Lung (tissue), 11 donors: ENCODE measurements at regions not wholly inside any gene's neighbourhood (a gene's known extent, or its start where the extent isn't known, plus 50 kb on each side); places are given as distances from the start of the nearest gene placed in this dataset.

ENCODE experiments used
- ATAC-seq: fragments of 200-7000 bp; cut with Tn5 transposase; one replicate; pipeline ENCODE4 v1.9.1; 2020; ENCODE audit warnings: moderate number of reproducible peaks; ENCODE audit not compliant: insufficient read depth, low FRiP score
- DNase-seq, 3 donors: peaks; one replicate each; pipeline ENCODE4 v3.0.0-alpha.2; 2013 to 2017
- H3K27ac ChIP-seq, 2 donors: one replicate each; pipeline ENCODE4 v1.5.1; 2013; ENCODE audit warnings: mild to moderate bottlenecking in 2 of 2, moderate library complexity in 2 of 2, control low read depth in 1 of 2, inconsistent platforms in 1 of 2, low read depth in 1 of 2, low read length in 1 of 2
- H3K27me3 ChIP-seq, 3 donors: one replicate each; pipeline ENCODE4 v1.5.1; 2013; ENCODE audit warnings: low read length in 2 of 3; ENCODE audit not compliant: control insufficient read depth in 3 of 3, insufficient read depth in 3 of 3
- H3K36me3 ChIP-seq, 4 donors: one replicate each; pipeline ENCODE4 v1.5.1; 2013; ENCODE audit warnings: low read length in 4 of 4, mild to moderate bottlenecking in 1 of 4, moderate library complexity in 1 of 4; ENCODE audit not compliant: control insufficient read depth in 4 of 4, insufficient read depth in 4 of 4
- H3K4me1 ChIP-seq, 5 donors: one replicate each; pipeline ENCODE4 v1.5.1; 2013; ENCODE audit warnings: low read length in 5 of 5, mild to moderate bottlenecking in 2 of 5, moderate library complexity in 1 of 5; ENCODE audit not compliant: control insufficient read depth in 5 of 5, insufficient read depth in 5 of 5
- H3K4me3 ChIP-seq: one replicate; pipeline ENCODE4 v1.5.1; 2013; ENCODE audit warnings: mild to moderate bottlenecking, control low read depth, moderate library complexity
- H3K9ac ChIP-seq, 2 donors: one replicate each; pipeline ENCODE4 v1.5.1; 2013; ENCODE audit warnings: low read length in 2 of 2, control low read depth in 1 of 2; ENCODE audit not compliant: insufficient read depth in 1 of 2
- H3K9me3 ChIP-seq, 4 donors: one replicate each; pipeline ENCODE4 v1.5.1; 2013; ENCODE audit warnings: low read length in 3 of 4, mild to moderate bottlenecking in 1 of 4, moderate library complexity in 1 of 4; ENCODE audit not compliant: control insufficient read depth in 4 of 4, insufficient read depth in 3 of 4
- WGBS, 2 donors: extraction: QIAGEN DNeasy Blood & Tissue Kit; methylation state at CpG; one replicate each; pipeline ENCODE4 v1.1.7; 2013; 5-methylcytosine and 5-hydroxymethylcytosine counted together
- TF ChIP-seq, protein P1 (sequence below): IDR thresholded peaks from 2 replicates; pipeline ENCODE4 v1.5.1; 2012; ENCODE audit warnings: mild to moderate bottlenecking; ENCODE audit errors: control extremely low read depth, extremely low read depth
- donor health status: control.
- donor health status: control.
- donor health status: Bipolar disorder and iron deficiency.
- donor health status: healthy.
- donor health status: DM: yes; HTN: yes; CAD: no.

DNA sequence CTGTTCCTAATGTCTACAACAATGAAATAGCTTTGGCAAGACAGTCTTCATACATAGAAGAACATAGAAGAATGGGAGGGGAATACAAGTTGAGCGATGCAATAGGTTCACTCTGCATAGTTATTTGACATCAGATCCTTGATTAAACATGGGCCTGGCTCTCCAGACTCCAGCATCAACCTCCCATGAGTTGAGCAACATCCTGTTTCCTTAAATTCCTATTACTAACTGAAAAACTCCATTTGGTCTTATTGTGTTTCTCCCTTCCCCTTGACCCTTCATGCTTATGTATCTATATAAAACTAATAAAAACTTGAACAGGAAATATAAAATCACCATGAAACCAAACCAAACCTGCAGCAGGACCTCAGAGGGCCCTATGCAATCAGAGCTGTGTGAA is 304.5 kb upstream of the SATB1 start:
- no peak for DNase-seq
- Histone ChIP-seq H3K27ac (no peak overlapping the region), H3K9ac (no peak overlapping the region), H3K4me1 (peaks cover 0 to 5% (median 0%) of the 10 kb centered on the region in 5 donors), H3K9me3 (no peaks in the 10 kb centered on the region), H3K27me3 (no peaks in the 10 kb centered on the region), H3K36me3 (no peaks in the 10 kb centered on the region), H3K4me3 (no peak overlapping the region)
- TF ChIP-seq, protein P1, sequence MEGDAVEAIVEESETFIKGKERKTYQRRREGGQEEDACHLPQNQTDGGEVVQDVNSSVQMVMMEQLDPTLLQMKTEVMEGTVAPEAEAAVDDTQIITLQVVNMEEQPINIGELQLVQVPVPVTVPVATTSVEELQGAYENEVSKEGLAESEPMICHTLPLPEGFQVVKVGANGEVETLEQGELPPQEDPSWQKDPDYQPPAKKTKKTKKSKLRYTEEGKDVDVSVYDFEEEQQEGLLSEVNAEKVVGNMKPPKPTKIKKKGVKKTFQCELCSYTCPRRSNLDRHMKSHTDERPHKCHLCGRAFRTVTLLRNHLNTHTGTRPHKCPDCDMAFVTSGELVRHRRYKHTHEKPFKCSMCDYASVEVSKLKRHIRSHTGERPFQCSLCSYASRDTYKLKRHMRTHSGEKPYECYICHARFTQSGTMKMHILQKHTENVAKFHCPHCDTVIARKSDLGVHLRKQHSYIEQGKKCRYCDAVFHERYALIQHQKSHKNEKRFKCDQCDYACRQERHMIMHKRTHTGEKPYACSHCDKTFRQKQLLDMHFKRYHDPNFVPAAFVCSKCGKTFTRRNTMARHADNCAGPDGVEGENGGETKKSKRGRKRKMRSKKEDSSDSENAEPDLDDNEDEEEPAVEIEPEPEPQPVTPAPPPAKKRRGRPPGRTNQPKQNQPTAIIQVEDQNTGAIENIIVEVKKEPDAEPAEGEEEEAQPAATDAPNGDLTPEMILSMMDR = no peak
- ATAC-seq = no peak
- WGBS, 2 donors = 86% methylated on average over 1 of the region's 1 CpG

DNA sequence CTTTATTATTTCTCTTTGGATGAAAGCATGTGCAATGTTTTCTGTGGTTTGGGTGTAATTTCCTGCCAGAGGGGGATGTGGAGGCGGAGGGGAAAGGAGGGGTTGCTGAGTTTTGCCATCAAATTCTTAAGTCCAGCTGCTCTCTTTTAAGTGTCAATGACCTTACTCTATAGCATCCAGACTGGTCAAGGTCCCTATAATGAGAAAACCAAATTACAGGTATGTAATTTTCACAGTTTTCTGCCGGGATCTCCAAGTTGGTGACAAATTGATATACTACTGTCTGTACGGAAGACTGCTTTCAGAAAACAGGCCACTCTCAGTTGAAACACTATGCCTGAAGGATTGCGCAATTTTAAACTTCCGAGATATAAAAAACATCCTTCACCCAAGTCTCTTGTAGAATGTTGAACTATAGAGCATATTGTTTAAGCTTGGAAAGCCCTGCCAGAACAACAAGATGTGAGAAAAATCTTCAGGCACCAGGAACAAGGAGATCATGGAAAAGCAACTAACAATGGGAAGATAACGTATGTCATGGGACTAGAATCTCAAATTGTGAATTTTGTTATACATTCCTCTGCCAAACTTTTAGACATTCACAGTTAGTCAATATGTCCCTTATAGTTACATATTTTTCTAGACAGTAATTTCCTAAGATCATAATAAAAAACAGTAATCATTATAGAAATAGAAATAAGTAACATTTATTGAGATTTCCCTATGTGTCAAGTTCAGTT is 300.7 kb upstream of the SATB1 start:
- TF ChIP-seq, protein P1 = no peak
- Histone ChIP-seq H3K27me3 (no peaks in the 10 kb centered on the region), H3K4me1 (peaks cover 0 to 5% (median 0%) of the 10 kb centered on the region in 5 donors), H3K9me3 (no peaks in the 10 kb centered on the region), H3K4me3 (no peak overlapping the region), H3K36me3 (no peaks in the 10 kb centered on the region), H3K9ac (no peak overlapping the region), H3K27ac (no peak overlapping the region)
- ATAC-seq (no peak), DNase-seq (peak; percentile 15 to 80 (median 73))
- WGBS, 2 donors = 21 to 35% methylated on average over 6 of the region's 6 CpGs

DNA sequence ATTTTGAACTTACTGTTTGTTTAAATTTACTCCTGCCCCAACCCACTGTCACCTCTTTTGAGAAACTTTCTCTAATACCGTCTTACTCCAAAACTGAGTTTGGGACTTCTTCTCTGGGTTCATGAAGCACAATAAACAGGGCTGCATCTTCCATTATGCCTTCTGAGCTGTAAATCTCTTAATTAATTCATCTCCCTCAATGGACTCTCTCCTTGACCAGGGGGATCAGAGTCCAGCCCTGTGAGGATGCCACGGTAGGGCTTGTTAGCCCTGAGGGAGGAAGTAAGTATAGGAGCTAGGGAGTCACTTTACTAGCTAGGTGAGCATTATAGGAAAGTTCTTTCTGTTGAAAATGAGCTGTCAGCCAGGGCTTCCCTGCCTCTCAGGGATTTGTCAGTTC is 299.3 kb upstream of the SATB1 start:
- no peak for ATAC-seq
- Histone ChIP-seq H3K9me3 (no peaks in the 10 kb centered on the region), H3K4me3 (no peak overlapping the region), H3K4me1 (peaks cover 0 to 5% (median 0%) of the 10 kb centered on the region in 5 donors), H3K27me3 (no peaks in the 10 kb centered on the region), H3K9ac (no peak overlapping the region), H3K27ac (no peak overlapping the region), H3K36me3 (no peaks in the 10 kb centered on the region)
- no peak for DNase-seq
- TF ChIP-seq, protein P1 = no peak
- 47 to 73% methylated on average over 2 of the region's 2 CpGs for WGBS, 2 donors
